Upper lobe of left lung (tissue), 6 donors: ENCODE measurements at regions not wholly inside any gene's neighbourhood (a gene's known extent, or its start where the extent isn't known, plus 50 kb on each side); places are given as distances from the start of the nearest gene placed in this dataset.

Source experiments
- ATAC-seq, 2 donors: fragments of 200-7000 bp; cut with Tn5 transposase; one replicate each; pipeline ENCODE4 v1.9.1; 2022; ENCODE audit warnings: mild to moderate bottlenecking in 2 of 2, moderate library complexity in 2 of 2; ENCODE audit not compliant: low FRiP score in 2 of 2
- DNase-seq, 2 donors: peaks; one replicate each; pipeline ENCODE4 v3.0.0-alpha.2; 2019 to 2020
- H3K27ac ChIP-seq, 4 donors: fragments of 200-600 bp; sonication (generic); one replicate each; pipeline ENCODE4 v1.5.1; 2016 to 2019
- H3K27me3 ChIP-seq, 4 donors: fragments of 200-600 bp; sonication (generic); one replicate each; pipeline ENCODE4 v1.5.1; 2017 to 2019
- H3K36me3 ChIP-seq, 4 donors: fragments of 200-600 bp; sonication (generic); one replicate each; pipeline ENCODE4 v1.5.1; 2016 to 2019
- H3K4me1 ChIP-seq, 4 donors: fragments of 200-600 bp; sonication (generic); one replicate each; pipeline ENCODE4 v1.5.1; 2018 to 2019
- H3K4me3 ChIP-seq, 4 donors: fragments of 200-600 bp; sonication (generic); one replicate each; pipeline ENCODE4 v1.5.1; 2017 to 2019; ENCODE audit warnings: mild to moderate bottlenecking in 2 of 4, moderate library complexity in 1 of 4
- H3K9me3 ChIP-seq, 4 donors: fragments of 200-600 bp; sonication (generic); one replicate each; pipeline ENCODE4 v1.5.1; 2018 to 2019
- EP300 ChIP-seq, 4 donors: sonication (generic); formaldehyde crosslinking; IDR thresholded peaks; one replicate each; pipeline ENCODE4 v1.5.1; 2017; ENCODE audit warnings: antibody characterized with exemption in 4 of 4, control low read depth in 2 of 4
- POLR2A ChIP-seq, 4 donors: fragments of 450-650 bp; IDR thresholded peaks; one replicate each; pipeline ENCODE4 v1.5.1; 2016 to 2017; ENCODE audit warnings: antibody characterized with exemption in 4 of 4, mild to moderate bottlenecking in 2 of 4
- POLR2AphosphoS5 ChIP-seq, 2 donors: sonication (generic); formaldehyde crosslinking; IDR thresholded peaks; one replicate each; pipeline ENCODE4 v1.5.1; 2017; ENCODE audit warnings: antibody characterized with exemption in 2 of 2
- WGBS, 2 donors: methylation state at CpG; one replicate each; pipeline ENCODE4 v1.1.5; 2017 to 2018; 5-methylcytosine and 5-hydroxymethylcytosine counted together
- TF ChIP-seq, protein P1 (sequence below), 6 experiments: fragments of 450-650 bp in 4 of 6; fragments of 200-600 bp in 2 of 6; sonication (generic) in 2 of 6; IDR thresholded peaks; one replicate each; pipeline ENCODE4 v1.5.1; 2016 to 2019; ENCODE audit warnings: antibody characterized with exemption in 6 of 6
- donor health status: DM: no; HTN: no; CAD: no; lungs with moderate emphysema.
- donor health status: DM: no; HTN: yes; CAD: no; lungs with severe emphysema.

DNA sequence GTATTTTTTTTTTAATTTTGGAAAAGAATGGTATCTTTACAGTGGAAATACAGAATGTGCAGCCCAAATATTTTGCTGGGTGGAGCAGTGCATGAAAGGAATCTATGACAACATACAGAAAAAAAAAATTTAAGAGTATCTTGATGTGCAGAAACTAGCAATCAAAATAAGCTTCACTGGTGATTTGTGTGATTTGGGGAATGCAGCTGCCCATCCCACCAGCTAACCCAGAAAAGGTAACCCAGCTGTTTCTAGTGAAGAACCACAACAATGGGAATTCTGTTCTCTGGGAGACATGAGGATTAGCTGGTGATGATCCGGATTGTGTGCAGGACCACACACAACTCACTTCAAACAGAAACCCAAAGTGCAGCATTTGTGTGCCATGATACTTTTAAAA is 375.5 kb downstream of the SEMA3D start:
- DNase-seq, result no peak
- TF ChIP-seq EP300 (IDR thresholded peaks at IDR 0.05), result no peak
- TF ChIP-seq, protein P1, sequence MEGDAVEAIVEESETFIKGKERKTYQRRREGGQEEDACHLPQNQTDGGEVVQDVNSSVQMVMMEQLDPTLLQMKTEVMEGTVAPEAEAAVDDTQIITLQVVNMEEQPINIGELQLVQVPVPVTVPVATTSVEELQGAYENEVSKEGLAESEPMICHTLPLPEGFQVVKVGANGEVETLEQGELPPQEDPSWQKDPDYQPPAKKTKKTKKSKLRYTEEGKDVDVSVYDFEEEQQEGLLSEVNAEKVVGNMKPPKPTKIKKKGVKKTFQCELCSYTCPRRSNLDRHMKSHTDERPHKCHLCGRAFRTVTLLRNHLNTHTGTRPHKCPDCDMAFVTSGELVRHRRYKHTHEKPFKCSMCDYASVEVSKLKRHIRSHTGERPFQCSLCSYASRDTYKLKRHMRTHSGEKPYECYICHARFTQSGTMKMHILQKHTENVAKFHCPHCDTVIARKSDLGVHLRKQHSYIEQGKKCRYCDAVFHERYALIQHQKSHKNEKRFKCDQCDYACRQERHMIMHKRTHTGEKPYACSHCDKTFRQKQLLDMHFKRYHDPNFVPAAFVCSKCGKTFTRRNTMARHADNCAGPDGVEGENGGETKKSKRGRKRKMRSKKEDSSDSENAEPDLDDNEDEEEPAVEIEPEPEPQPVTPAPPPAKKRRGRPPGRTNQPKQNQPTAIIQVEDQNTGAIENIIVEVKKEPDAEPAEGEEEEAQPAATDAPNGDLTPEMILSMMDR (IDR thresholded peaks at IDR 0.05), result no peak
- TF ChIP-seq POLR2A (IDR thresholded peaks at IDR 0.05), result no peak
- TF ChIP-seq POLR2AphosphoS5 (IDR thresholded peaks at IDR 0.05), result no peak
- ATAC-seq, result no peak
- Histone ChIP-seq H3K27ac (no peak overlapping the region), H3K9me3 (no peaks in the 10 kb centered on the region), H3K27me3 (no peaks in the 10 kb centered on the region), H3K4me1 (no peaks in the 10 kb centered on the region), H3K36me3 (no peaks in the 10 kb centered on the region), H3K4me3 (no peak overlapping the region)
- 47 to 77% methylated on average over 1 of the region's 1 CpG for WGBS, 2 donors

DNA sequence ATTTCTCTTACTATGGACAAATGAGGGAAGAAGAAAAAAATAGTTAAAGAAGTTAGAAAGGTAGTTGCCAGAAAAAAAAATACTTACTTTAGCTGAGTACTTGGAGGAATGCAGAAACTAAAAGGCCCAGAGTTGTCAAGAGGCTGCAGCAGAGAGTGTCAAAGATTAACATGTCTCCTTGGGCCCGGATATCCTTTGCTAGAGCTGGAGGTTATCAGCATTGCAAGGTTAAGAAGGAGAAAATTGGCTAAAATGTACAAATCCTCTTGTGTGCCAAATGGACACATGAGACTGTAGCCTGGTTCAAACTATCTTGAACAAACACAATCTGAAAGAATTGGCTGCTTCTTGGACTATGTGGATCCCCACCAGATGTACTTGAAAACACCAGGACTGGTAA is 377.0 kb downstream of the SEMA3D start:
- H3K4me3 ChIP-seq, result no peak overlapping the region
- TF ChIP-seq POLR2A (IDR thresholded peaks at IDR 0.05), result no peak
- TF ChIP-seq, protein P1 (IDR thresholded peaks at IDR 0.05), result no peak
- TF ChIP-seq POLR2AphosphoS5 (IDR thresholded peaks at IDR 0.05), result no peak
- TF ChIP-seq EP300 (IDR thresholded peaks at IDR 0.05), result no peak
- no peaks in the 10 kb centered on the region for H3K36me3 ChIP-seq
- ATAC-seq (no peak), DNase-seq (no peak)
- no peaks in the 10 kb centered on the region for H3K27me3 ChIP-seq
- H3K4me1 ChIP-seq, result no peaks in the 10 kb centered on the region
- 35 to 39% methylated on average over 1 of the region's 1 CpG for WGBS, 2 donors
- H3K27ac ChIP-seq, result no peak overlapping the region
- no peaks in the 10 kb centered on the region for H3K9me3 ChIP-seq

DNA sequence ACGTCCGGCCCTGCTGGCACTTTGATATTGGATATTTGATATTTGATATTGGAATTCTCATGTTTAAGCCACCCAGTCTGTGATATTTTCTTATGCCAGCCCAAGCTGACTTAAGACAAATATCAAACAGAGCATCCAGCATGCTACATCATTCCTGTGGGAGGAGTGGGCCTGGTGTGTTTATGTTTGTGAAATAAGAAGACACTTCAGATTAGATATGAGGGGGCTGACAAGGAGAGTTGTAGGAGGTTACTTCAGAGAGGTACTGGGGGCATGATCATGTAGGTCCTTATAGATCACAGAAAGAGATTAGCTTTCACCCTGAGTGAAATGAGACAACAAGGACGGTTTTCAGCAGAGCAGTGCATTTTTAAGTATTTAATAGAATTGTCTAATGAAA is 382.9 kb downstream of the SEMA3D start:
- H3K9me3 ChIP-seq, result no peaks in the 10 kb centered on the region
- no peak overlapping the region for H3K4me3 ChIP-seq
- no peak overlapping the region for H3K27ac ChIP-seq
- no peak for ATAC-seq
- no peak for DNase-seq
- no peak for TF ChIP-seq POLR2A (IDR thresholded peaks at IDR 0.05)
- no peaks in the 10 kb centered on the region for H3K27me3 ChIP-seq
- H3K36me3 ChIP-seq, result no peaks in the 10 kb centered on the region
- no peaks in the 10 kb centered on the region for H3K4me1 ChIP-seq
- WGBS, 2 donors, result 84 to 95% methylated on average over 3 of the region's 3 CpGs

DNA sequence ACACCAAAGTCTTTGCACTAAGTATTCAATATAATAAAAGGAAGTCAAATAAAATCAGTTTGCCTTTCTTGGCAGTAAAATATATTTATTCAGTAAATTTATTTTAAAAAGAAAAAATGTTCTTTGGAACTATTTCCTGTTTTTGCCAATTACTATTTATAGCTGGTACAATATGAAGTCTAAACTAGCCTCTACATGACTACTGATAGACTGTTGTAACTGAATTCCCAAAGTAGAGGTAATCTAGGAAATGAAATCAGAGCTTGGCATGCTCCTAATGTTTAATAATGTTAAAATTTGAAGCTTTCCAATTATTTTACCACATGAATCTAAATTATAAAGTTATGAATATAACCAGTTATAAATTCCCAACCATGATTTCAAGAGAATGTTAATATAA is 385.5 kb downstream of the SEMA3D start:
- TF ChIP-seq POLR2A (IDR thresholded peaks at IDR 0.05), result no peak
- TF ChIP-seq, protein P1 (IDR thresholded peaks at IDR 0.05), result no peak
- no peak for ATAC-seq

DNA sequence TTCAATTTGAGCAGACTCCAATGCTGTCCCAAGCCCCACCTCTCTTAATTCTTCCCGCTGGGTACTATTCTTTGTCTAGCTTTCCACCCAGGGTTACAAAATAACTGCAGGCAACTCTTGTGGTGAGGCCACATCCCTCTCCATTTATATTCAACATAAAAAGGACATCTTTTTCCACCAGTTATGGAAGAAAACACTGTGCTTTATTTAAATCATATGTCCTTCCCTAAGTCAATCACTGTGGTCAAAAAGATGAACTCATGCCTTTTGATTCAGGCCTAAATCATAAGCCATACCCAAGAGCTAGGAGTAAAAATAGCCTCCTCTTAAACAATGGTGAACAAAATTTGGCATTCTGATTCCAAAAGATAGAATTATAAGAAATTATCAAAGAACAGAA is 386.0 kb downstream of the SEMA3D start:
- ATAC-seq (no peak), DNase-seq (no peak)
- TF ChIP-seq POLR2AphosphoS5 (IDR thresholded peaks at IDR 0.05) (no peak), POLR2A (IDR thresholded peaks at IDR 0.05) (no peak), EP300 (IDR thresholded peaks at IDR 0.05) (no peak)
- TF ChIP-seq, protein P1 (IDR thresholded peaks at IDR 0.05), result no peak
- Histone ChIP-seq H3K27ac (no peak overlapping the region), H3K4me1 (no peaks in the 10 kb centered on the region), H3K36me3 (no peaks in the 10 kb centered on the region), H3K27me3 (no peaks in the 10 kb centered on the region), H3K9me3 (no peaks in the 10 kb centered on the region), H3K4me3 (no peak overlapping the region)
- 95 to 100% methylated on average over 1 of the region's 1 CpG for WGBS, 2 donors

More for the DNA sequence above, 385.5 kb downstream of the SEMA3D start:
- no peaks in the 10 kb centered on the region for H3K9me3 ChIP-seq
- H3K27ac ChIP-seq, result no peak overlapping the region
- H3K27me3 ChIP-seq, result no peaks in the 10 kb centered on the region
- H3K36me3 ChIP-seq, result no peaks in the 10 kb centered on the region
- no peaks in the 10 kb centered on the region for H3K4me1 ChIP-seq
- no peak for DNase-seq
- H3K4me3 ChIP-seq, result no peak overlapping the region
